OCI-LY1 (cell line): ENCODE measurements at regions not wholly inside any gene's neighbourhood (a gene's known extent, or its start where the extent isn't known, plus 50 kb on each side); places are given as distances from the start of the nearest gene placed in this dataset.

Experiments
- H2AFZ ChIP-seq: fragments of 200-600 bp; sonication (generic), shearing (Covaris generic); 2 replicates; pipeline ENCODE4 v1.6.0; 2014; ENCODE audit warnings: antibody characterized with exemption, mild to moderate bottlenecking, low read length
- H3F3A ChIP-seq: fragments of 200-600 bp; sonication (generic), shearing (Covaris generic); 2 replicates; pipeline ENCODE4 v1.6.0; 2014; ENCODE audit warnings: mild to moderate bottlenecking, antibody characterized with exemption, low read length, moderate library complexity; ENCODE audit not compliant: insufficient read depth
- H3K27ac ChIP-seq: fragments of 200-600 bp; sonication (generic); 2 replicates; pipeline ENCODE4 v1.5.1; 2014; ENCODE audit warnings: low read length, mixed run types, mild to moderate bottlenecking, low read depth; ENCODE audit not compliant: poor library complexity, severe bottlenecking
- H3K27me3 ChIP-seq: fragments of 200-600 bp; sonication (generic); 2 replicates; pipeline ENCODE4 v1.6.0; 2014; ENCODE audit warnings: antibody characterized with exemption, mild to moderate bottlenecking, low read length, moderate library complexity; ENCODE audit not compliant: insufficient read depth
- H3K36me3 ChIP-seq: fragments of 200-600 bp; sonication (generic); 2 replicates; pipeline ENCODE4 v1.6.1; 2014; ENCODE audit warnings: mild to moderate bottlenecking, antibody characterized with exemption, low read length, moderate library complexity, mixed read lengths; ENCODE audit not compliant: insufficient read depth
- H3K4me1 ChIP-seq: fragments of 200-600 bp; sonication (generic); 2 replicates; pipeline ENCODE4 v1.5.1; 2014; ENCODE audit warnings: mild to moderate bottlenecking, low read length, moderate library complexity; ENCODE audit not compliant: insufficient read depth, severe bottlenecking
- H3K4me2 ChIP-seq: fragments of 200-600 bp; sonication (generic), shearing (Covaris generic); 2 replicates; pipeline ENCODE4 v1.6.1; 2014; ENCODE audit warnings: low read length
- H3K4me3 ChIP-seq: fragments of 200-600 bp; sonication (generic); 2 replicates; pipeline ENCODE4 v1.5.1; 2014; ENCODE audit warnings: low read length, low read depth, mild to moderate bottlenecking, mixed read lengths; ENCODE audit not compliant: poor library complexity, severe bottlenecking
- H3K79me2 ChIP-seq: fragments of 200-600 bp; shearing (Covaris generic); 2 replicates; pipeline ENCODE4 v1.6.1; 2016; ENCODE audit warnings: mixed run types, low read length, mixed read lengths; ENCODE audit not compliant: insufficient read depth
- H3K9ac ChIP-seq: fragments of 200-600 bp; sonication (generic), shearing (Covaris generic); 2 replicates; pipeline ENCODE4 v1.6.1; 2014; ENCODE audit warnings: mild to moderate bottlenecking, low read length, mixed read lengths
- H3K9me2 ChIP-seq: fragments of 200-600 bp; sonication (generic), shearing (Covaris generic); 2 replicates; pipeline ENCODE4 v1.6.1; 2014; ENCODE audit warnings: low read depth, mild to moderate bottlenecking, low read length, mixed read lengths
- H3K9me3 ChIP-seq: fragments of 200-600 bp; shearing (Covaris generic); 2 replicates; pipeline ENCODE4 v1.6.1; 2014; ENCODE audit warnings: low read length, mixed read lengths
- H4K20me1 ChIP-seq: fragments of 200-600 bp; sonication (generic), shearing (Covaris generic); 2 replicates; pipeline ENCODE4 v1.6.0; 2016; ENCODE audit warnings: mild to moderate bottlenecking, low read length; ENCODE audit not compliant: insufficient read depth
- CTCF ChIP-seq: fragments of 200-600 bp; sonication (generic), shearing (Covaris generic); IDR thresholded peaks from 2 replicates; pipeline ENCODE4 v1.5.1; 2017; ENCODE audit warnings: mild to moderate bottlenecking, antibody characterized with exemption, low read length, moderate library complexity, mixed read lengths
- EZH2 ChIP-seq: fragments of 200-600 bp; sonication (generic), shearing (Covaris generic); IDR thresholded peaks from 2 replicates; pipeline ENCODE4 v1.8.0; 2017; ENCODE audit warnings: borderline replicate concordance, mixed run types, mild to moderate bottlenecking, antibody characterized with exemption, low read length, moderate library complexity, mixed read lengths

DNA sequence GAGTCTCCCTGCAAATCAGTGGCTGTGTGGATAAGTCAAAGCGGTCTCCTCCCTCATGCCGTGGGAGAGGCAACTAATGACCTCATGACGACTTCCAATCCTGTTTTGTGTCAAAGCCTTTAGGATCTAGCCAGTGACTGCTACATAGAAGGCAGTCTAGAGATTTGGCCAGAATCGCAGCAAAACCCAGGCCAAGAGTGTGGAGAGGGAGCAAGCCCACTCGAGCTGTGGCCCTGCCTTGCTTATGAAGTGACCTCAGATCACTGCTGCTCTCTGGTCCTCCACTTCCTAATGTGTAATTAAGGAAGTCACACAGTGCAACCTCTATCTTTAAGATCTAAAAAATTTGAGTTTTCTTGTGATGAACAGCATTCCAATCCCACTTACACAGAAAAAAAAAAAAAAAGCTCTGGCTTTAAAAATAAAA lies 296.7 kb upstream of the KLF6 start:
- Histone ChIP-seq H3K79me2 (no peaks in the 10 kb centered on the region), H3K4me2 (no peak overlapping the region), H3K4me3 (no peak overlapping the region), H3K36me3 (no peaks in the 10 kb centered on the region), H3K27ac (no peak overlapping the region), H3K4me1 (no peaks in the 10 kb centered on the region), H3K9me3 (no peaks in the 10 kb centered on the region), H3F3A (no peaks in the 10 kb centered on the region), H3K9me2 (no peaks in the 10 kb centered on the region), H3K9ac (no peak overlapping the region), H2AFZ (no peak overlapping the region), H4K20me1 (no peaks in the 10 kb centered on the region), H3K27me3 (no peaks in the 10 kb centered on the region)
- TF ChIP-seq CTCF (no peak), EZH2 (no peak)

DNA sequence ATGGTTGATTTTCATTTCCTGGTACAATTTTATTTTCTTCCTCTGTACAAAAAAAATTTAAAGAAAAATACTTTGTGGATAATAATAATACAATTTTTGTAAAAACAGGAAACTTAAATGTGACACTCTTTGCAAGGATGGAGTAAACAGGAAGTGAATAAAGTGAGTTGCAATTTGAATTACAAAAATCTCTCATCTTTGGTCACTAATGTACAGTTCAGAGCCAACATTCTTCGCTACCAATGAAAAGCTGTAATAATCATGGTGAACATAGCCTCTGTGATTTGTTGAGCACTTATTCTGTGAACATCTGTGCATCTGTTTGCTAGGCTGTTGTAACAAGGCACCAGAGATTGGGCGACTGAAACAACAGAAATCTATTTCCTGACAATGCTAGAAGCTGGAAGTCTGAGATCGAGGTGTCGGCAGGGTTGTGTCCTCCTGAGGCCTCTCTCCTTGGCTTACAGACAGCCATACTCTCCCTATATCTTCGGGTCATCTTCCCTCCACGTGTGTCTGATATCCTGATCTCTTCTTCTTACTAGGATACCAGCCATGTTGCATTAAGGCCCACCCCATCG lies 295.3 kb upstream of the KLF6 start:
- Histone ChIP-seq H3K4me2 (no peak overlapping the region), H3K9ac (no peak overlapping the region), H3K4me3 (no peak overlapping the region), H3K9me3 (no peaks in the 10 kb centered on the region), H3K9me2 (no peaks in the 10 kb centered on the region), H3F3A (no peaks in the 10 kb centered on the region), H4K20me1 (no peaks in the 10 kb centered on the region), H3K36me3 (no peaks in the 10 kb centered on the region), H3K4me1 (no peaks in the 10 kb centered on the region), H2AFZ (no peak overlapping the region), H3K79me2 (no peaks in the 10 kb centered on the region), H3K27ac (no peak overlapping the region), H3K27me3 (no peaks in the 10 kb centered on the region)
- TF ChIP-seq EZH2: no peak
- TF ChIP-seq CTCF: no peak

DNA sequence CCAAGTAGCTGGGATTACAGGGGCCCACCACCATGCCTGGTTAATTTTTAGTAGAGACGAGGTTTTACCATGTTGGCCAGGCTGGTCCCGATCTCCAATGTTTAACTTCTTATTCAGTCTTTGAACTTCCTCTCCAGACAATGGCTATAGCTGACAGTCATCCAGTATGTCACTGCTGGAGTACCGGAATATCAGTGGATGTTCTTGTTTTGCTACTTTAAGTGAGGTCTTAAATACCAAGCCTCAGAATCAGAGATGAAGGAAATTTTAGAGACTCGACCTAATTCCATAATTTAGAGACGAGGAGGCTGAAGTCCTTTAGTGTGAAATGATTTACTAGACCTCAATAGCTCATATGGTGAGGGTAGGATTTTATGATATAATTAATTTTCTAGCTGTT lies 294.8 kb upstream of the KLF6 start:
- Histone ChIP-seq H3K9ac (no peak overlapping the region), H4K20me1 (no peaks in the 10 kb centered on the region), H3K36me3 (no peaks in the 10 kb centered on the region), H3K27ac (no peak overlapping the region), H3K79me2 (no peaks in the 10 kb centered on the region), H2AFZ (no peak overlapping the region), H3K9me3 (no peaks in the 10 kb centered on the region), H3K27me3 (no peaks in the 10 kb centered on the region), H3K9me2 (no peaks in the 10 kb centered on the region), H3F3A (no peaks in the 10 kb centered on the region), H3K4me2 (no peak overlapping the region), H3K4me3 (no peak overlapping the region), H3K4me1 (no peaks in the 10 kb centered on the region)
- no peak for TF ChIP-seq EZH2
- no peak for TF ChIP-seq CTCF
